Uterus (tissue), 3 donors: ENCODE measurements at regions not wholly inside any gene's neighbourhood (a gene's known extent, or its start where the extent isn't known, plus 50 kb on each side); places are given as distances from the start of the nearest gene placed in this dataset.

Experiments
- DNase-seq, 2 donors: peaks; one replicate each; pipeline ENCODE4 v3.0.0-alpha.2; 2019 to 2020
- H3K27ac ChIP-seq, 2 donors: fragments of 200-600 bp; sonication (generic); 1 replicate in 1 of 2; 2 replicates in 1 of 2; pipeline ENCODE4 v1.5.1; 2016 to 2018
- H3K27me3 ChIP-seq, 2 donors: fragments of 200-600 bp; sonication (generic); one replicate each; pipeline ENCODE4 v1.5.1; 2018 to 2019; ENCODE audit warnings: control low read depth in 1 of 2
- H3K36me3 ChIP-seq, 2 donors: fragments of 200-600 bp; sonication (generic); one replicate each; pipeline ENCODE4 v1.5.1; 2019; ENCODE audit warnings: control low read depth in 1 of 2
- H3K4me1 ChIP-seq, 2 donors: fragments of 200-600 bp; sonication (generic); one replicate each; pipeline ENCODE4 v1.5.1; 2018 to 2019; ENCODE audit warnings: control low read depth in 1 of 2
- H3K4me3 ChIP-seq, 2 donors: fragments of 200-600 bp; sonication (generic); 1 replicate in 1 of 2; 2 replicates in 1 of 2; pipeline ENCODE4 v1.5.1; 2018 to 2019; ENCODE audit warnings: mild to moderate bottlenecking in 1 of 2
- H3K9me3 ChIP-seq, 2 donors: fragments of 200-600 bp; sonication (generic); one replicate each; pipeline ENCODE4 v1.5.1; 2019; ENCODE audit warnings: control low read depth in 1 of 2
- POLR2A ChIP-seq, 2 donors: fragments of 450-650 bp; IDR thresholded peaks; one replicate each; pipeline ENCODE4 v1.6.1; 2016; ENCODE audit warnings: antibody characterized with exemption in 2 of 2, mild to moderate bottlenecking in 1 of 2, moderate library complexity in 1 of 2
- intact Hi-C: fragments of 100-400 bp; cut with DNase I; formaldehyde crosslinking; loops from one replicate; pipeline ENCODE4 v1.15.1; 2023; ENCODE audit warnings: low total_unique reads
- TF ChIP-seq, protein P1 (sequence below), 4 experiments: fragments of 200-600 bp in 2 of 4; fragments of 450-650 bp in 2 of 4; sonication (generic) in 2 of 4; IDR thresholded peaks; one replicate each; pipeline ENCODE4 v1.5.1; 2016 to 2019; ENCODE audit warnings: antibody characterized with exemption in 4 of 4, mild to moderate bottlenecking in 2 of 4, moderate library complexity in 1 of 4
- donor health status: DM: yes; HTN: yes; CAD: no.

DNA sequence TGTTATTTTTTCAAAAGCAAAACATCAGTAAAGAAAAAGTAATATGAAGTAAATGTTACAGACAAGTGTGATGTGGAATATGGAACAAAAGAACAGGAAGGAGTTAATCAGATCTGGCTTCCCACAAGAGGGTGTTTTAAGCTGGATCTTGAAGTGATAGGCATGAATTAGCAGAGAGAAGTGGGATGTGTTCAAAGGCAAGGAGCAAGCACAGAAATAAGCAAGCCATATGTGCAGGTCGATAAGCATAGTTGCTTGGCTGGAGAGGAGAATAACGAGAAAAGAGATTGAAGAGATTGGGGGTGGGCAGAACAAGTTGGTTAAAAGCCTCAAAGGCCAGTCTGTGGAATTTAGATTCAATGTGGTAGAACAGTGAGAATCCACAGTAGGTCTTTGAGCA lies 60.9 kb upstream of the PRPS1 start:
- DNase-seq: no peak
- no peaks in the 10 kb centered on the region for H3K27me3 ChIP-seq
- intact Hi-C loops: no loop called here
- no peak overlapping the region for H3K27ac ChIP-seq
- no peaks in the 10 kb centered on the region for H3K9me3 ChIP-seq
- no peaks in the 10 kb centered on the region for H3K4me1 ChIP-seq
- no peak overlapping the region for H3K4me3 ChIP-seq
- no peaks in the 10 kb centered on the region for H3K36me3 ChIP-seq
- TF ChIP-seq POLR2A (IDR thresholded peaks at IDR 0.05): no peak
- TF ChIP-seq, protein P1, sequence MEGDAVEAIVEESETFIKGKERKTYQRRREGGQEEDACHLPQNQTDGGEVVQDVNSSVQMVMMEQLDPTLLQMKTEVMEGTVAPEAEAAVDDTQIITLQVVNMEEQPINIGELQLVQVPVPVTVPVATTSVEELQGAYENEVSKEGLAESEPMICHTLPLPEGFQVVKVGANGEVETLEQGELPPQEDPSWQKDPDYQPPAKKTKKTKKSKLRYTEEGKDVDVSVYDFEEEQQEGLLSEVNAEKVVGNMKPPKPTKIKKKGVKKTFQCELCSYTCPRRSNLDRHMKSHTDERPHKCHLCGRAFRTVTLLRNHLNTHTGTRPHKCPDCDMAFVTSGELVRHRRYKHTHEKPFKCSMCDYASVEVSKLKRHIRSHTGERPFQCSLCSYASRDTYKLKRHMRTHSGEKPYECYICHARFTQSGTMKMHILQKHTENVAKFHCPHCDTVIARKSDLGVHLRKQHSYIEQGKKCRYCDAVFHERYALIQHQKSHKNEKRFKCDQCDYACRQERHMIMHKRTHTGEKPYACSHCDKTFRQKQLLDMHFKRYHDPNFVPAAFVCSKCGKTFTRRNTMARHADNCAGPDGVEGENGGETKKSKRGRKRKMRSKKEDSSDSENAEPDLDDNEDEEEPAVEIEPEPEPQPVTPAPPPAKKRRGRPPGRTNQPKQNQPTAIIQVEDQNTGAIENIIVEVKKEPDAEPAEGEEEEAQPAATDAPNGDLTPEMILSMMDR (IDR thresholded peaks at IDR 0.05): no peak

DNA sequence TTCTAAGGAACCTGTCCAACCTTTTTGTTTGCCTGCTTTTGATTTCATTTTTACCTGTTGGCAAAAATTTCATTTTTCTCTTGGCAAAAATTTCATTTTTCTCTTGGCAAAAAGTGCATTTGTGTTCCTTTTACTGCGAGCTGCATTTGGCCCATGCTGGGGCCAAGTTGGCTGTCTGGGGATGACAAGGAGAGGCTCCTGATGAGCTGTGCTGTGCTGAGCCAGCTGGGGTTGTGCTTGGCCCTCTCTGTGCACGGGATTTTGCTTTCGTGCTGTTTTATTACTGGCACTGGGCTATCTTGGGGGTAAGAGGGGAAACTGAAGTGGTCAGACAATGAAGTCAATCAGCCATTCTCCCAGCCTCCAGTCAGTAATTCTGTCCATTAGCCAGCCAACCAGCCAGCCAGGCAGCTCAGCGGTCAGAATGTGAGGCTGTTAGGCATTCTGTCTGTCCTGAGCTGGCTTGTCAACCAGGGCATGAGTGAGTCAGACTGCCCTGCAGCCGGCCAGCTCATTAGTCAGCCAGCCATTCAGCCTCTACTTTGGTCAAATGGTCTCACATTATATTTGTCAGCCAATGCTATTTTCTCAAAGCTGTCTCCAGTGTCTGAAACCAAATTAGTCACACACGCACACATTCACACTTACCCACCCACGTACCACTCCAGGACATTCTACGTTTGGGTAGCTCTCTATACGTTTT lies 56.9 kb upstream of the PRPS1 start:
- TF ChIP-seq POLR2A (IDR thresholded peaks at IDR 0.05): no peak
- TF ChIP-seq, protein P1 (IDR thresholded peaks at IDR 0.05): no peak
- no peaks in the 10 kb centered on the region for H3K27me3 ChIP-seq
- intact Hi-C loops: no loop called here
- no peaks in the 10 kb centered on the region for H3K36me3 ChIP-seq
- H3K9me3 ChIP-seq: no peaks in the 10 kb centered on the region
- H3K4me3 ChIP-seq: no peak overlapping the region
- H3K4me1 ChIP-seq: no peaks in the 10 kb centered on the region
- DNase-seq: no peak
- no peak overlapping the region for H3K27ac ChIP-seq

GRCh38 chrX:107573016-107573415 lies 55.3 kb upstream of the PRPS1 start:
- no peaks in the 10 kb centered on the region for H3K36me3 ChIP-seq
- DNase-seq: no peak
- H3K4me3 ChIP-seq: no peak overlapping the region
- no peak overlapping the region for H3K27ac ChIP-seq
- no peaks in the 10 kb centered on the region for H3K9me3 ChIP-seq
- intact Hi-C loops: no loop called here
- no peaks in the 10 kb centered on the region for H3K4me1 ChIP-seq
- H3K27me3 ChIP-seq: no peaks in the 10 kb centered on the region
- TF ChIP-seq, protein P1 (IDR thresholded peaks at IDR 0.05): no peak
- no peak for TF ChIP-seq POLR2A (IDR thresholded peaks at IDR 0.05)

DNA sequence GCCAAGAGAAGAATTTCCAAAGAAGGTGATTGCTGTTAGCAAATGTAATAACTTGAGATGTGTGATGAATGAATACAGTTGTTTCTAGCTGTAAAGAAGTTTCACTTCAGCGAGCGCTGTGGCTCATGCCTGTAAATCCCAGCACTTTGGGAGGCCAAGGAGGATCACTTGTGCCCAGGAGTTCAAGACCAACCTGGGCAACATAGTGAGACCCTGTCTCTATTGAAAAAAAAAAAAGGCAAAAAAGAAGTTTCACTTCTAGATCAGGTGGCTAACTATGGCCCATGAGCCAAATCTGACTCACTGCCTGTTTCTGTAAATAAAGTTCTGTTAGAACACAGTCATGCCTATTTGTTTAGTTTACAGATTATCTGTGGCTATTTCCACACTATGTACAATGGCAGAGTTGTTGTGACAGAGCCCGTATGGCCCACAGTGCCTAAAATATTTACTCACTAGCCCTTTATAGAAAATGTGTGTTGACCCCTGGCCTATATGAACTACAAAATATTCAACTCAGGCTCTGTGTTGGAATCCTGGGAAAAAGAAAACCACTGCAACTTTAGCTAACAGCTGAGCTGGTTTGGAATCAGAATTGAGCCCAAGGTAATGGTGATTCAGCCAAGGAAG lies 54.1 kb upstream of the PRPS1 start:
- DNase-seq: no peak
- no peaks in the 10 kb centered on the region for H3K36me3 ChIP-seq
- H3K4me3 ChIP-seq: no peak overlapping the region
- H3K9me3 ChIP-seq: no peaks in the 10 kb centered on the region
- H3K27me3 ChIP-seq: no peaks in the 10 kb centered on the region
- H3K4me1 ChIP-seq: no peaks in the 10 kb centered on the region
- H3K27ac ChIP-seq: no peak overlapping the region
- TF ChIP-seq POLR2A (IDR thresholded peaks at IDR 0.05): no peak
- TF ChIP-seq, protein P1 (IDR thresholded peaks at IDR 0.05): no peak
- intact Hi-C loops: no loop called here

DNA sequence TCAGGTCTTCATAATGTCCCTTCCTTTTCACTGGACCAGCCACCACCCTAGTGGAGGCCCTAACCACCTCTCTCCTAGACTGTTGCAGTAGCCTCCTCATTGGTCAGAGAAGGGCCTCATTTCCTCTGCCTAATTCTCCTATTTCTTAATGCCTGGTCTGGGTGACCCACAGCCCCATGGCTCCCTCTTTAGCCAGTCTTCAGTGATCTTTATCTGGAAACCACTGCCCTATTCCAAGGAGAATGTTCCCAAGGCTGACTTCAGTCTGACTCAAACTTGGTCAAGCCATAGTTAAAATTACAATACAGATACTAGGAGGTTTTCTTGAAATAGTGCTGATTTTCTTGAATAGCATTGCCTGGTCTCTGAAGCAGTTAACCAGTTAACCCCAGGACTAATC lies 53.6 kb upstream of the PRPS1 start:
- Histone ChIP-seq H3K27ac (no peak overlapping the region), H3K4me3 (no peak overlapping the region), H3K36me3 (no peaks in the 10 kb centered on the region), H3K9me3 (no peaks in the 10 kb centered on the region), H3K27me3 (no peaks in the 10 kb centered on the region), H3K4me1 (no peaks in the 10 kb centered on the region)
- no peak for DNase-seq
- no peak for TF ChIP-seq POLR2A (IDR thresholded peaks at IDR 0.05)
- TF ChIP-seq, protein P1 (IDR thresholded peaks at IDR 0.05): no peak
- intact Hi-C loops: no loop called here
